Chondrocyte (in vitro differentiated cells): ENCODE measurements at regions not wholly inside any gene's neighbourhood (a gene's known extent, or its start where the extent isn't known, plus 50 kb on each side); places are given as distances from the start of the nearest gene placed in this dataset.
"Not testable (repeated sequence)": the region's sequence is repeated elsewhere in the genome, so short reads cannot be mapped to it uniquely, and the experiment has no call there.

Experiments used
- DNase-seq: peaks from one replicate; pipeline ENCODE4 v3.0.0; 2021; ENCODE audit warnings: mixed read lengths, low spot score
- H3K27ac Mint-ChIP-seq: one replicate; pipeline ENCODE4 v1.8.0; 2021; ENCODE audit warnings: mild to moderate bottlenecking, moderate library complexity, mixed read lengths; ENCODE audit not compliant: unreplicated experiment
- H3K27me3 Mint-ChIP-seq: 2 replicates; pipeline ENCODE4 v1.8.0; 2021; ENCODE audit warnings: low read depth, mixed read lengths
- H3K36me3 Mint-ChIP-seq: 2 replicates; pipeline ENCODE4 v1.8.0; 2021; ENCODE audit warnings: low read depth, mixed read lengths
- H3K4me1 Mint-ChIP-seq: 2 replicates; pipeline ENCODE4 v1.8.0; 2021; ENCODE audit warnings: low read depth, mild to moderate bottlenecking, mixed read lengths
- H3K4me3 Mint-ChIP-seq: one replicate; pipeline ENCODE4 v1.8.0; 2021; ENCODE audit warnings: mild to moderate bottlenecking, moderate library complexity, mixed read lengths; ENCODE audit not compliant: unreplicated experiment
- H3K9me3 Mint-ChIP-seq: 2 replicates; pipeline ENCODE4 v1.8.0; 2021; ENCODE audit warnings: low read depth, mixed read lengths

- not testable (repeated sequence) for DNase-seq, H3K27ac Mint-ChIP-seq, H3K36me3 Mint-ChIP-seq, H3K4me3 Mint-ChIP-seq, H3K27me3 Mint-ChIP-seq, H3K9me3 Mint-ChIP-seq, H3K4me1 Mint-ChIP-seq
Measured at GRCh38 chr21:7853836-7854235, 2667.5 kb upstream of the TPTE start.
